ENCODE measurements at regions not wholly inside any gene's neighbourhood (a gene's known extent, or its start where the extent isn't known, plus 50 kb on each side); places are given as distances from the start of the nearest gene placed in this dataset.

DNA sequence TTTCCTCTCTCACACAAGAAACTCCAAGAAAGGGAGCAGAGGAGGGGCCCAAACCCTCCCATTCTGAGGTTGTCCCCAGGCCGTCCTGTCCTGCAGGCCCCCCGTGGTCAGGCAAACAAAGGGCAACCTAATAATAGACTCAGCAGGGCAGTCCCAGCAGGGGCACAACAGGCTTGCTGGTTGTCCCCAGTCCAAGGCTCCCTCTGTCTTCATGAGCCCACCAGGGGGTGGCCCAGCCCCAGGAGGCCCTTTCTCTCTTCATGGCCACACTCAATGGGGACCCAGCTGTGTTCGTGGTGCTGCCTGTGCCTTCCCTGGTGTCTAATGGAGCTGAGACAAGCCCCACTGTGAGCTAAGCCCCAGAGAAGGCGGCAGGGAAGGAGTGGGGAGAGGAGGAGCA, 359.9 kb downstream of the ADGRD1 start:
- no peak for TF ChIP-seq GATA1 (IDR thresholded peaks at IDR 0.05; ENCODE audit: low read depth, low read length)
- no peak for TF ChIP-seq POLR2A (IDR thresholded peaks at IDR 0.05; ENCODE audit: low read length)
